Fibroblast of lung (primary cell): ENCODE measurements at regions not wholly inside any gene's neighbourhood (a gene's known extent, or its start where the extent isn't known, plus 50 kb on each side); places are given as distances from the start of the nearest gene placed in this dataset.

ENCODE experiments used
- DNase-seq, 2 donors: peaks; one replicate each; pipeline versions ENCODE4 v3.0.0 to v3.0.0-alpha.2; 2010; ENCODE audit warnings: low read depth in 2 of 2
- H2AFZ ChIP-seq: 2 replicates; pipeline ENCODE4 v1.5.1; 2012; ENCODE audit warnings: low read length, control low read depth, inconsistent platforms
- H3K27ac ChIP-seq: 2 replicates; pipeline ENCODE4 v1.5.1; 2011; ENCODE audit warnings: low read length, control low read depth; ENCODE audit not compliant: insufficient read depth
- H3K27me3 ChIP-seq: 2 replicates; pipeline ENCODE4 v1.5.1; 2011; ENCODE audit warnings: mild to moderate bottlenecking, low read length; ENCODE audit not compliant: control insufficient read depth, insufficient read depth
- H3K36me3 ChIP-seq: 2 replicates; pipeline ENCODE4 v1.5.1; 2011; ENCODE audit warnings: low read length; ENCODE audit not compliant: control insufficient read depth, insufficient read depth
- H3K4me1 ChIP-seq: 2 replicates; pipeline ENCODE4 v1.5.1; 2011; ENCODE audit warnings: low read length; ENCODE audit not compliant: control insufficient read depth, insufficient read depth; ENCODE audit errors: extremely low read depth
- H3K4me2 ChIP-seq: 2 replicates; pipeline ENCODE4 v1.5.1; 2011; ENCODE audit warnings: low read length, control low read depth; ENCODE audit not compliant: insufficient read depth; ENCODE audit errors: extremely low read depth
- H3K4me3 ChIP-seq, 4 experiments: fragments of 200-600 bp in 1 of 4; sonication (generic) in 1 of 4; replicated peaks in 1 of 4; 2 replicates each; pipeline ENCODE4 v1.5.1; 2011 to 2016; ENCODE audit warnings: low read length in 4 of 4, low read depth in 3 of 4, mild to moderate bottlenecking in 3 of 4, control low read depth in 2 of 4, inconsistent platforms in 1 of 4, mixed read lengths in 1 of 4; ENCODE audit not compliant: insufficient read depth in 1 of 4; ENCODE audit errors: control extremely low read depth in 1 of 4
- H3K79me2 ChIP-seq: 2 replicates; pipeline ENCODE4 v1.5.1; 2012; ENCODE audit warnings: mild to moderate bottlenecking, low read length, inconsistent platforms; ENCODE audit not compliant: control insufficient read depth, insufficient read depth
- H3K9ac ChIP-seq: 2 replicates; pipeline ENCODE4 v1.5.1; 2011; ENCODE audit warnings: mild to moderate bottlenecking, low read length, control low read depth; ENCODE audit not compliant: insufficient read depth
- H3K9me3 ChIP-seq: 2 replicates; pipeline ENCODE4 v1.5.1; 2012; ENCODE audit warnings: low read depth, low read length; ENCODE audit not compliant: control insufficient read depth, insufficient read depth
- H4K20me1 ChIP-seq: 2 replicates; pipeline ENCODE4 v1.5.1; 2011; ENCODE audit warnings: low read length; ENCODE audit not compliant: control insufficient read depth, insufficient read depth; ENCODE audit errors: extremely low read depth
- CTCF ChIP-seq, 2 donors: IDR thresholded peaks in 1 of 2; conservative IDR thresholded peaks in 1 of 2; 1 replicate in 1 of 2; 2 replicates in 1 of 2; pipeline ENCODE4 v1.5.1; 2011 to 2012; ENCODE audit warnings: low read length in 2 of 2, control low read depth in 1 of 2, inconsistent platforms in 1 of 2, low read depth in 1 of 2, mild to moderate bottlenecking in 1 of 2
- EZH2 ChIP-seq: IDR thresholded peaks from 2 replicates; pipeline ENCODE4 v1.5.1; 2012; ENCODE audit warnings: low read length, control low read depth, mild to moderate bottlenecking; ENCODE audit errors: missing control alignments

GRCh38 chr4:99712530-99712929 is 54.9 kb upstream of the C4orf54 start:
- Histone ChIP-seq H3K27me3 (no peaks in the 10 kb centered on the region), H3K36me3 (no peaks in the 10 kb centered on the region), H3K9ac (no peak overlapping the region), H3K27ac (no peak overlapping the region), H3K4me2 (no peak overlapping the region), H4K20me1 (no peaks in the 10 kb centered on the region), H3K9me3 (no peaks in the 10 kb centered on the region), H3K79me2 (no peaks in the 10 kb centered on the region), H2AFZ (no peak overlapping the region), H3K4me3 (no peak overlapping the region), H3K4me1 (no peaks in the 10 kb centered on the region)
- DNase-seq = no peak
- no peak for TF ChIP-seq CTCF (conservative IDR thresholded peaks at IDR 0.05 in 1 of 2, IDR thresholded peaks at IDR 0.05 in 1 of 2; ENCODE audit: low read depth in 1 of 2, low read length in 2 of 2)
- TF ChIP-seq EZH2 = no peak

- no peak overlapping the region for H3K27ac ChIP-seq
- no peak overlapping the region for H2AFZ ChIP-seq
- no peaks in the 10 kb centered on the region for H3K4me1 ChIP-seq
- H3K36me3 ChIP-seq = no peaks in the 10 kb centered on the region
- TF ChIP-seq CTCF (conservative IDR thresholded peaks at IDR 0.05 in 1 of 2, IDR thresholded peaks at IDR 0.05 in 1 of 2; ENCODE audit: low read depth in 1 of 2, low read length in 2 of 2) (no peak), EZH2 (no peak)
- no peak overlapping the region for H3K4me2 ChIP-seq
- DNase-seq = no peak
- no peaks in the 10 kb centered on the region for H3K27me3 ChIP-seq
- no peak overlapping the region for H3K4me3 ChIP-seq
- no peaks in the 10 kb centered on the region for H3K79me2 ChIP-seq
- no peak overlapping the region for H3K9ac ChIP-seq
- no peaks in the 10 kb centered on the region for H4K20me1 ChIP-seq
- H3K9me3 ChIP-seq = no peaks in the 10 kb centered on the region
These were observed 54.5 kb upstream of the C4orf54 start for GRCh38 chr4:99712099-99712498.

GRCh38 chr4:99711657-99712056 is 54.0 kb upstream of the C4orf54 start:
- TF ChIP-seq CTCF (conservative IDR thresholded peaks at IDR 0.05 in 1 of 2, IDR thresholded peaks at IDR 0.05 in 1 of 2; ENCODE audit: low read depth in 1 of 2, low read length in 2 of 2) (no peak), EZH2 (no peak)
- H2AFZ ChIP-seq = no peak overlapping the region
- no peak overlapping the region for H3K4me3 ChIP-seq
- H3K9me3 ChIP-seq = no peaks in the 10 kb centered on the region
- DNase-seq = no peak
- H3K36me3 ChIP-seq = no peaks in the 10 kb centered on the region
- no peak overlapping the region for H3K4me2 ChIP-seq
- no peaks in the 10 kb centered on the region for H3K27me3 ChIP-seq
- no peaks in the 10 kb centered on the region for H3K4me1 ChIP-seq
- no peaks in the 10 kb centered on the region for H3K79me2 ChIP-seq
- no peak overlapping the region for H3K9ac ChIP-seq
- no peaks in the 10 kb centered on the region for H4K20me1 ChIP-seq
- no peak overlapping the region for H3K27ac ChIP-seq
